ENCODE measurements at regions not wholly inside any gene's neighbourhood (a gene's known extent, or its start where the extent isn't known, plus 50 kb on each side); places are given as distances from the start of the nearest gene placed in this dataset.

DNA sequence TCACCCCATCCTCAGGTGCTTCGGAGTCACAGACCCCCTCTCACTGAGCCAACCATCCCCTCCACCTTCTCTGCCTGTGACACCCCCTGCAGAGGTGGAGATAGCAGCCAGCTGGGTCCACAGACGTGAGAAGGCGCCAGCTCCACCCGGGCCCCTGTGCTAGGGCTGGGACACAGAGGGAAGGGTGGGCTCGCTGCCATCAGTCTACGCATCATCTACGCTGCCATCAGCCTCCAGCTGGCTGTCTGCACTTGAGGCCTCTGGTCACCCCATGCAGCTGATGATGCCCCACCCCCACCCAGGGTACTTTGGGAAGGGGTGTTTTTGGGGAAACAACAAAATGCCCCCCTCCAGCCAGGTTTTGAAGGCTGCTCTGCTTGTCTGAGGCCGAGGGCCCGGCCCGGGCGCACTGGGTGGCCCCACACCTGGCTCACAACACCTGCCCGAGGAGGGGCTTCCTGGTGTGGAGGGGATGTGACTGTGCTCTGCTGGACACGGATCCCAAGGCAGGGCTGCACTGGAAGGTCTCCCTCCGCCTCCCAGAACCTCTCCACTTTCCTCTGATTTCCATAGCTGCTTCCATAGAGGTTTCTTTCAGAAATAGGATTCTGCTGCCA, 163.4 kb upstream of the IQSEC1 start:
- Histone ChIP-seq H3K79me2 (ENCODE audit: insufficient read depth) (no peaks in the 10 kb centered on the region), H3K9me2 (ENCODE audit: insufficient read depth) (no peaks in the 10 kb centered on the region), H3K9me3 (ENCODE audit: low read depth) (no peaks in the 10 kb centered on the region), H3F3A (ENCODE audit: insufficient read depth) (no peaks in the 10 kb centered on the region), H3K27ac (no peak overlapping the region), H3K4me2 (ENCODE audit: unreplicated experiment) (no peak overlapping the region), H3K4me3 (no peak overlapping the region), H3K27me3 (replicated peaks; ENCODE audit: insufficient read depth) (peaks cover 21% of the 10 kb centered on the region), H3K9ac (no peak overlapping the region), H4K20me1 (ENCODE audit: insufficient read depth) (no peaks in the 10 kb centered on the region), H3K4me1 (ENCODE audit: insufficient read depth) (no peaks in the 10 kb centered on the region), H2AFZ (no peak overlapping the region), H3K36me3 (ENCODE audit: low read depth) (no peaks in the 10 kb centered on the region)
- TF ChIP-seq EZH2phosphoT487 (IDR thresholded peaks at IDR 0.05; ENCODE audit: insufficient read depth, low read depth) (no peak), EZH2 (IDR thresholded peaks at IDR 0.05; ENCODE audit: insufficient read depth, poor library complexity, severe bottlenecking) (no peak)
- WGBS, 2 experiments (ENCODE audit: low coverage in 1 of 2, low lambda C conversion rate in 2 of 2, missing lambda C conversion rate in 2 of 2): 44 to 52% methylated on average over 12 to 13 of the region's 14 CpGs
- DNase-seq: no peak
- in situ Hi-C loops (cut with MboI): no loop called here

DNA sequence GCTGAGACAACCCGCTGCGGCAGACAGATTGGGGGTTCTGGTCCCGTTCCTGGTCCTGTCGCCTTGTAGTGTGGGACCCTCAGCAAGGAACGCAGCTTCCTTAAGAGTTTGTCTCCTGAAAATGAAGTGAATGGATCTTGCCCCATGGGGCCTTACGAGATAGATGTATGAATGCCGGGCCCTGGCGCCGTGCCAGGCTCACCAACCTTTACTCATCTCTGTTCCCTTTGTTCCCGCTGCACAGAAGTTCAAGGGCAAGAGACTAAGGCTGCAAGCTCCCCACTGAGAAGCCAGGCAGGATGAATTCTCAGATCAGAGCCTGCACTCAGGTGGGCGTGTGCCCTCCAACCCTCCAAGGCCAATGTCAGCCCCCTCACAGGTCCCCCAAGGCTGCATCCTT, 162.7 kb upstream of the IQSEC1 start:
- H4K20me1 ChIP-seq (ENCODE audit: insufficient read depth): no peaks in the 10 kb centered on the region
- in situ Hi-C loops (cut with MboI): no loop called here
- WGBS, 2 experiments (ENCODE audit: low coverage in 1 of 2, low lambda C conversion rate in 2 of 2, missing lambda C conversion rate in 2 of 2): 50 to 62% methylated on average over 11 of the region's 11 CpGs

DNA sequence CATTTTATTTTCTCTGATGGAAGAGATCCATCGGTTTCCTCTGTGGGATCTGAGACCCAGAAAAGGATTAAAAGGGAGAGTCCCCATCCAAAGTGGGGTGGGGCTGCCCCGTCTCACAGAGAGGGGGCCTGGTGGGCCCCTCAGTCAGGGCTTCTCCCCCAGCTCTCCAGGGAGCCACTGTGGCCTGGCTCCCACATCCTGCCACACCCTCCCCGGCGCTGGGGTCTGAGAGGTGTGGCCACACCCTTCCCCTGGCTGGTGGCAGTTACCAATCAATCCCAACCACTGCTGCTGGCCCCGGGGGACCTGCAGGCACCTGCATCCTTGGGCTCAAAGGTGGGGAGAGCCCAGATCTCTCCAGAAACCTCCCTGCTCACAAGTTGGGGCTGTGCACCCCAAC, 161.8 kb upstream of the IQSEC1 start:
- Histone ChIP-seq H3K9ac (no peak overlapping the region), H3K4me2 (ENCODE audit: unreplicated experiment) (no peak overlapping the region), H3K27me3 (replicated peaks; ENCODE audit: insufficient read depth) (peaks cover 21% of the 10 kb centered on the region), H3K4me1 (ENCODE audit: insufficient read depth) (no peaks in the 10 kb centered on the region), H3K9me3 (ENCODE audit: low read depth) (no peaks in the 10 kb centered on the region), H3K4me3 (no peak overlapping the region), H3K27ac (no peak overlapping the region), H4K20me1 (ENCODE audit: insufficient read depth) (no peaks in the 10 kb centered on the region), H2AFZ (no peak overlapping the region), H3K79me2 (ENCODE audit: insufficient read depth) (no peaks in the 10 kb centered on the region), H3K36me3 (ENCODE audit: low read depth) (no peaks in the 10 kb centered on the region), H3F3A (ENCODE audit: insufficient read depth) (no peaks in the 10 kb centered on the region), H3K9me2 (ENCODE audit: insufficient read depth) (no peaks in the 10 kb centered on the region)
- in situ Hi-C loops (cut with MboI): no loop called here
- 0 to 6% methylated on average over 5 of the region's 5 CpGs for WGBS, 2 experiments (ENCODE audit: low coverage in 1 of 2, low lambda C conversion rate in 2 of 2, missing lambda C conversion rate in 2 of 2)
- TF ChIP-seq EZH2 (IDR thresholded peaks at IDR 0.05; ENCODE audit: insufficient read depth, poor library complexity, severe bottlenecking): no peak
- TF ChIP-seq EZH2phosphoT487 (IDR thresholded peaks at IDR 0.05; ENCODE audit: insufficient read depth, low read depth): no peak
- DNase-seq: no peak

More for the DNA sequence above, 162.7 kb upstream of the IQSEC1 start:
- Histone ChIP-seq H3K4me2 (ENCODE audit: unreplicated experiment) (no peak overlapping the region), H3K36me3 (ENCODE audit: low read depth) (no peaks in the 10 kb centered on the region), H3K9me3 (ENCODE audit: low read depth) (no peaks in the 10 kb centered on the region), H3K79me2 (ENCODE audit: insufficient read depth) (no peaks in the 10 kb centered on the region), H3K27me3 (replicated peaks; ENCODE audit: insufficient read depth) (peaks cover 21% of the 10 kb centered on the region), H3K4me3 (no peak overlapping the region), H3K4me1 (ENCODE audit: insufficient read depth) (no peaks in the 10 kb centered on the region), H3K9ac (no peak overlapping the region), H2AFZ (no peak overlapping the region), H3F3A (ENCODE audit: insufficient read depth) (no peaks in the 10 kb centered on the region), H3K27ac (no peak overlapping the region), H3K9me2 (ENCODE audit: insufficient read depth) (no peaks in the 10 kb centered on the region)
- TF ChIP-seq EZH2phosphoT487 (IDR thresholded peaks at IDR 0.05; ENCODE audit: insufficient read depth, low read depth) (no peak), EZH2 (IDR thresholded peaks at IDR 0.05; ENCODE audit: insufficient read depth, poor library complexity, severe bottlenecking) (no peak)
- no peak for DNase-seq

DNA sequence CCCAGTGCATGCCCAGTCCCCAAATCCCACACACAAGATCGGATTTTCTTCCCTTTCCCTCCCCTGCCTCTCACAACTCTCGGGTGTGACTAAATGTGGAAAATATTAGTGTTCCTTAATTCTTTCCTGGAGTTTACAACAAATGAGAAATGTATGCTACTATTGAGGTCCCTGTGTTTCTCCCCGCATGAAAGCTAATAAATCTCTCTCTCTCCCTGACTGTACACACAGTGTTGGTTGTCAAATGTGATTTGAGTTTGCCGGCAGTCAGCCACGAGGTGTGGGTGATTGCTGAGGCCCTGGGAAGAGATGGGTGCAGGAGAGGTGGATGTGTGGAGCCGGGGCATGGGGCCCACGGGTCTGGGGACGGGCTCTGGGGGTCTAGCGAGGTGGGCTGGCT, 161.4 kb upstream of the IQSEC1 start:
- WGBS, 2 experiments (ENCODE audit: low coverage in 1 of 2, low lambda C conversion rate in 2 of 2, missing lambda C conversion rate in 2 of 2): 0 to 1% methylated on average over 9 of the region's 9 CpGs
- no peaks in the 10 kb centered on the region for H3K9me3 ChIP-seq (ENCODE audit: low read depth)
- no peaks in the 10 kb centered on the region for H3K4me1 ChIP-seq (ENCODE audit: insufficient read depth)
- in situ Hi-C loops (cut with MboI): no loop called here
- no peak overlapping the region for H3K27ac ChIP-seq
- H3K4me3 ChIP-seq: no peak overlapping the region
- H3K36me3 ChIP-seq (ENCODE audit: low read depth): no peaks in the 10 kb centered on the region
- H3K27me3 ChIP-seq (replicated peaks; ENCODE audit: insufficient read depth): peaks cover 21% of the 10 kb centered on the region
- TF ChIP-seq EZH2 (IDR thresholded peaks at IDR 0.05; ENCODE audit: insufficient read depth, poor library complexity, severe bottlenecking): no peak
- TF ChIP-seq EZH2phosphoT487 (IDR thresholded peaks at IDR 0.05; ENCODE audit: insufficient read depth, low read depth): no peak
- H3K79me2 ChIP-seq (ENCODE audit: insufficient read depth): no peaks in the 10 kb centered on the region
- no peaks in the 10 kb centered on the region for H3F3A ChIP-seq (ENCODE audit: insufficient read depth)
- no peak overlapping the region for H3K4me2 ChIP-seq (ENCODE audit: unreplicated experiment)
- H4K20me1 ChIP-seq (ENCODE audit: insufficient read depth): no peaks in the 10 kb centered on the region
- DNase-seq: no peak
- no peaks in the 10 kb centered on the region for H3K9me2 ChIP-seq (ENCODE audit: insufficient read depth)
- H2AFZ ChIP-seq: no peak overlapping the region
- no peak overlapping the region for H3K9ac ChIP-seq
